NCI-H460 (cell line): ENCODE measurements at regions not wholly inside any gene's neighbourhood (a gene's known extent, or its start where the extent isn't known, plus 50 kb on each side); places are given as distances from the start of the nearest gene placed in this dataset.
"Not testable (repeated sequence)": the region's sequence is repeated elsewhere in the genome, so short reads cannot be mapped to it uniquely, and the experiment has no call there.

Source experiments
- DNase-seq: peaks from one replicate; pipeline ENCODE4 v3.0.0-alpha.2; 2016; ENCODE audit warnings: low read depth; ENCODE audit errors: extremely low read depth

DNA sequence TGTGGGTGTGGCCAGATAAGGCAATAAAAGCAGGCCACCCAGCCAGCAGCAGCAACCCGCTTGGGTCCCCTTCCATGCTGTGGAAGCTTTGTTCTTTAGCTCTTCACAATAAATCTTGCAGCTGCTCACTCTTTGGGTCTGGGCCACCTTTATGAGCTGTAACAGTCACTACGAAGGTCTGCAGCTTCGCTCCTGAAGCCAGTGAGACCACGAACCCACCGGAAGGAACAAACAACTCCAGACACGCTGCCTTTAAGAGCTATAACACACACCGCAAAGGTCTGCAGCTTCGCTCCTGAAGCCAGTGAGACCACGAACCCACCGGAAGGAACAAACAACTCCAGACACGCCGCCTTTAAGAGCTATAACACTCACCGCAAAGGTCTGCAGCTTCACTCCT is 172.1 kb upstream of the AGTR1 start:
- not testable (repeated sequence) for DNase-seq

DNA sequence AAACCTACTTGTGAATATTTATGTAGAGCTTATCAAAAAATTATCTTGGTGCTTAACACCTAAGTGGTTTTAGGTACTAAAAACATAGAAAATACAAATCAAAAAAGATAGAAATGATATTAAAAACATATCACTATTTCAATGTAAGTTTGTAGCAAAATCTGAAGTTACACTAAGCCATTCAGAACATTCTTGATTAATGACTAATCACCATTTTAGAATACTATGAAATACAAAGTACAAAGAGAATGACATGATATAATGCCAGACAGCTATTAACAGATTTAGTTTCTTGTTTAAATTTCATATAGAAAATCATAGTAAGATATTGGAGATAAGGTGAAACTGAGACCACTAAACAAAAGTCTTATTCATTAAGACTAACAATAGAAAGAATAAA is 169.7 kb upstream of the AGTR1 start:
- DNase-seq: no peak

DNA sequence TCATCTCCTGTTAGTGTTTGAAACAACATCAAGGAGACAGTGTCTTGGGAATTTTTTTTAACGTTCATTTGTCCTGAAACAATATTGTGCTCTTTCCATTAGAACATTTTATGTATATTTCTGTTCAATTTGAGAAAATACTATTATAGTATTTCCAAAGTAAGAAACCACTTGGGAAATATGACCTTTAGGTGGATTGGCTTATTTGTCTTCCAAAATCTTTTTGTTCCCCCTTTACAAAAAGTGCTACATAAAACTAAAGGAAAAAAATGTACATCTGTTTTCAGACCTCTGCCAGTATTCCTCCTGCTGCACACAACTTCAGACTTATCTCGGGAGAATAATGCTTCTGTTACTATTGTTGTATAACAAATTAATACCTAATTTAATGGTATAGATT is 165.9 kb upstream of the AGTR1 start:
- DNase-seq: no peak

DNA sequence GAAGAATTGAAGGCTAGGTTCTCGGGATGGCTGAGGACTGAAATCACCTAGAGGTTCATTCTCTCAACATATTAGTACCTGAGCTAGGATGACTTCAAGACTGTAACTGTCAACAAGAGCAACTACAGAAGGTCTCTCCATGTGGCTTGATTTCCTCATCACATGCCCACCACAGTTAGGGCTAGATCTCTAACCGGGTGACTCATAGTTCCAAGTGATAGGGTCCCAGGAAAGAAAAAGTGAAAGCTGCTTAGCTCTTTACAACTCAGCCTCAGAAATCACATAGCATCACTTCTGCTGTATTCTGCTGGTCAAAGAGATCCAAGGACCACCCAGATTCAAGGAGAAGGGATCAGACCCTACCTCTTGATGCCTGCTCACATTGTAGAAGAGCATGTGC is 165.4 kb upstream of the AGTR1 start:
- DNase-seq: no peak

DNA sequence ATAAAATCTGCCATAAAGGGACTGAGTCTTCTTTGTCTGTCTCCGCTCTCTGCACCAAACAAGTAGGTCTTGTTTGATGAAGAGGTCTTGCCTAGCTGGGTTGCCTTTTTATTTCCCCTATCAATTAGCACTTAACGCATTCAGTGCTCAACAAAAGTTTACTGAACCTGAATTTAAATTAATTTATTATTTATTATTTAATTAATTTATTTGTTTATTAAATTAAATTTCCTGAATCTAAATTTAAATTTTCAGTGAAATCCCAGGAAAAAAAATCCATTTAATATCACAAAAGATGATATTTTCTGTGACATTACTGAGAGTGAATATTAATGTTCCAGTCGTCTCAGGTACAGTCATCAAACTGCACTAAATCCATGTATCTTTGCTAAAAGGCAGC is 164.9 kb upstream of the AGTR1 start:
- DNase-seq: no peak

DNA sequence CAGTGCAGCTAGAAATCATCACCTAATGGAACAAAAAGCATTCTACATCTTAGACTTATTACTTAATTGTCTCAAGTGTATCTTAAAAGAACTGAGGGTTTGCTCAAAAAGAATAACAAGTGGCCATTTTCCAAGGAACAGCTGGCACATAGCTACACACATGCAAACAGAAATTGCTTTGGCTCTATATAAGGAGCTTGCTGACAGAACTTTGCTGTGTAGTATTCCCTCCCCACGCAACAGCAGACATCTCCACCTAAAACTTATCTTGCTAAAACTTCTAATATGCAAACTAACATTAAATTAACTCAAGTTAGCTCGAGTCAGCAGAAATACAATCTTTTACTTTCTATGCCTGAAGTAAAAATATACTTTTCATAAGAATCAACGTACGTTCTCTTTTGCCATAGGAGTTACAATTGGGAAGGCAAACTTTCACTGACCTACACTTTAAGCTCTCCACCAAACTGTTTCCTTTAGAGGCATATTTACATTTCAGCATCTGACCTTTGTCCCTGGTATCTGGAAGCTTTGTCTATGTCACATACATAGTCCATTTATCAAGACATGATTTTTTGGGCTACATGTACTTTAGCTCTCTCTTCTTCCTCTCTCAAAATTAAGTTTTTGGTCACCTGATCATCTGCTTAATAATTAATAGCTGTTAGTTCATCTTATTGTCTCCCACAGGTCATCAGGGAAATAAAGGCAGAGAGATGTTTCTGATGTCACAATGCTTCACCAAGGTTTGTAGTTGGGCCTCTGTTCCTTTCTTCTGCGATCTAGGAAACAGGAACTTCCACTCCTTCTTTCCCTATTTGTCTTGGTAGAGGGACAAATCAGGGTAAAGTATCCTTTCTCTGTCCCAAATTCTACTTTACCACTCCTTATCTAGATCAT is 163.4 kb upstream of the AGTR1 start:
- DNase-seq: no peak

DNA sequence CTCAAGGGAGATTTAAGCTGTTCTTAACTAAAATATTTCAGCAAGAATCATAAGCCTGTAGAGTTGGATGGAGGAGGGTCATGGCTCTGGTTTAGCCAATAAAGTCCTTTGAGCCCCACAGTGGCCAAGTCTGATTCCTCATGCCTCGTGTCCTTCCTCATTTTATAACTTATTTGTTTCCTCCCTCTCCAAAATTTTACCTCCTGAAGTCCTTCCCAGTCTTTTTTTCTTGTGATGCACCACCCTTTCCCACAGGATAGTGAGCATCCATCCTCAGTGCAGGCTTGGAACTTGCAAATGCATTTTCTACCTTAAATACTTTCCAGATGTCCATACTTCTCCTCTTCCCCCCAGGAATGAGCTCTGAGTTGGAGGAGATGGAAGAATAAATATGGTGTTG is 162.7 kb upstream of the AGTR1 start:
- DNase-seq: no peak

DNA sequence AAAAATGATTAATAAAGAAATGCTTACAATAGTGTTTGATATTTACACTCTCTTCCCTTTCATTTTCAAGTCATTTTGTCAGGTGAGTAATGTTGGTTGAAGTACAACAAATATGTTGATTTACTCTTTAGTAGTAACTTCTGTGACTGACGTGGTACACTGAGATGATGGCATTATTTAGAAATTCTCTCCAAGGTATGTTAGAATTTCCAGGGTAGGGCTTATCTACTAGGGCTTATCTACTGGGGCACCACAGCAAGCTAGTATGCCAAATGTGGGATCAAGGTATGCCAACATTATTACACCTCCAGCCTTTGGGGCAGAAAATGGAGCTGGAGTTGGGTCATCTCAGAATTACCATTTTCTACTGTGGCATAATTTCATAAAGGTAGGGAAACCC is 157.4 kb upstream of the AGTR1 start:
- no peak for DNase-seq

DNA sequence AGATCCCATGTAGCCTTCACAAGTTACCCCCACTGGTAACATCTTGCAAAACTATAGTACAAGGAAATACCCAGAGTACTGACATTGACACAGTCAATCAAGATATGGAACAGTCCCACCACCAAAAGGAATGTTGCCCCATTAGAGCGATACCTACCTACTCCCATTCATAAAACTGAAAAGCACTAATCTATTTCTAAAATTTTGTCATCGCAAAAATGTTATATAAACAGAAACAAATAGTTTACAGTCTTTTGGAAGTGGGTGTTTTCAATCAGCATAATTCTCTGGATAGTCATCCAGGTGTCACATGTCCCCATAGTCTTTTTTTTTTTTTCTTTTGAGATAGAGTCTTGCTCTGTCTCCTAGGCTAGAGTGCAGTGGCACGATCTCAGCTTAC is 156.9 kb upstream of the AGTR1 start:
- no peak for DNase-seq

DNA sequence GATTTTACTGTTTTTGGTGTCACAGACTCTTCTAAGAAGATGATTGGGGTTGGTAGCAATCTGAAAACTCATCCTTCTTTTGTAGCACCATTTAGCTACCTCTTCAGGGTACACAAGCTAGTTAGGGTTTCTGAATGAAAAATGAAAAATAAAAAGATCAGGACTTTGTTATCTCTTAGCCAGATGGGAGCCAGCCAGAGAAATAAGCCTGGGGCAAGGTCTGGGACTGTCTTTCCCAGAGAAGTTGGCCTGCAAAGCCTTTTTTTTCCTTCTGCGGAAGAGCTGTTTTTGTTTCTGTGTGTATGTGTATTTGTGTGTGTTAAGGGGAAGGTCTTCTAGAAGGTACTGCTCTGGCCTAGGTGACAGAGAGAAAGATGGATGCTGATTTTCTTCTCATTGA is 150.7 kb upstream of the AGTR1 start:
- no peak for DNase-seq

DNA sequence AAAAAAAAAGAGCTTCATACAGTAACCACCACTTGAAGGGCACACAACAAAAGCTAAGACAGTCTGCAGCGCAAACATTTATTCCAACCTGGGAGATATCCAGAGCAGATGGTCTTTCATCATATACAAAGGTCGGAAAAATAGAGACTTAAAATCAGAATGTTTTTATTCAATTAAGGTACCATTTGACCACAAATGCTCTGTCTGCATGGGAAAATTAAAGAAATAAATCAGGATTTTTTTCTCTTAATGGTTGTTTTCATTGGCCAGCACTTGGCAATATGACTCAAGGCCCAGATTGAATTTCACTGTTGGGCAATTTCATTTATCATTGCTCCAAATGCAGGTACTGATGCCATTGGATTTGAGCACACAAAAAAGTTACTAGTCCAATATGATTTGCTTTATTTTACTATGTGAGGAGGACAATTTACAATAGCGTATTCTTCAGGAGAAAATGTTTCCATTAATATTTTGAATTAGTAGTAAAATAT is 145.9 kb upstream of the AGTR1 start:
- DNase-seq: no peak

DNA sequence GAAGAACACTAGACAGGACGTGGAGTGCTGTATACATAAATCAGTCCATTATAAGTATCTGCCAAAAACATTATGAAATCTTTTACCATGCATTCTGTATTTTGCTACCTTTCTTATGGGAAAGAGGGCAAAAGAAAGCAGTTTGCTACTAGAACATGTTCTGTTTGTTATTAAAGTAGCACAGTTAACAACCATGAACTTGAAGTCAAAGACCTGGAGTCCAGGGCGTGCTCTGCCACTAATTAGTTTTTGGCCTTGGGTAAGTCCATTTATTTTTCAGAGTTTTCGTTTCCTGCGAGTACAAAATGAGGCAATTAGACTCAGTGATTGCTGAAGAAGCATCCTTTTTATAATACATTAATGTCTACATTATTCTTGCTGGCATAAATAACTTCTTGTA is 143.3 kb upstream of the AGTR1 start:
- no peak for DNase-seq

DNA sequence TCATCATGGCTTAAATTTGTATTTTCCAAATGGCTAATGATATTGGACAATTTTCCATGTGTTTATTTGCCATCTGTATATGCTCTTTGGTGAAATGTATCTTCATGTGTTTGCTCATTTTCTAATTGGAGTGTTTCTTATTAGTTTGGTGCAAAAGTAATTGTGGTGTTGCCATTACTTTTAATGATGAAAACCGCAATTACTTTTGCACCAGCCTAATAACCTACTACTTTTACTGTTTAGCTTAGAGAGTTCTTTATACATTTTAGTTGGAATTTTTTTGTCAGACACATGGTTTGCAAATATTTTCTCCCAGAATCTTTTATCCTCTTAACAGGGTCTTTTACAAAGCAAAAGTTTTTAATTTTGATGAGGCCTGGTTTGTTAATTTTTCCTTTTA is 141.0 kb upstream of the AGTR1 start:
- DNase-seq: no peak

DNA sequence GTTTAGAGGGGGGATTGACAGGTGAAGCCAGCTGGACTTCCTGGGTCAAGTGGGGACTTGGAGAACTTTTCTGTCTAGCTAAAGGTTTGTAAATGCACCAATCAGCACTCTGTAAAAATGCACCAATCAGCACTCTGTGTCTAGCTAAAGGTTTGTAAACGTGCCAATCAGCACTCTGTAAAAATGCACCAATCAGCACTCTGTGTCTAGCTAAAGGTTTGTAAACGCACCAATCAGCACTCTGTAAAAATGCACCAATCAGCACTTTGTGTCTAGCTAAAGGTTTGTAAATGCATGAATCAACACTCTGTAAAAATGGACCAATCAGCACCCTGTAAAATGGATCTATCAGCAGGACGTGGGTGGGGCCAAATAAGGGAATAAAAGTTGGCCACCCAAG is 120.1 kb upstream of the AGTR1 start:
- not testable (repeated sequence) for DNase-seq

DNA sequence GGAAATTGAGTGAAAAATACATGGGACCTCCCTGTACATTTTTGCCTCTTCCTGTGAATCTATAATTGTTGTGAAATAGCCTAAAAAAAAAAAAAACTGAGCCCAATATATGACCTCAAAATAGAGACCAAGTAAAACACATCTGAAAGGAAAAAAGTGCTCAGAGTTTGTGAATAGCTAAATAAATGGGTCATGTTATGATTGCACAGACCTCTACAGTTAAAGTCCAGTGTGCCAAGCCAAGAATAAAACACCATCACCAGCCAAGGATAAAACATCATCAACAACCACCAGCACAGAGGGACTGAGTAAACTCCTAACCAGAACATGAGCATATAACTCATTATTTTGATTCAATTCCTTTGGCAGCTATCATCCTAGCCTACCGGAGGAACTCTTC is 115.6 kb upstream of the AGTR1 start:
- DNase-seq: no peak

DNA sequence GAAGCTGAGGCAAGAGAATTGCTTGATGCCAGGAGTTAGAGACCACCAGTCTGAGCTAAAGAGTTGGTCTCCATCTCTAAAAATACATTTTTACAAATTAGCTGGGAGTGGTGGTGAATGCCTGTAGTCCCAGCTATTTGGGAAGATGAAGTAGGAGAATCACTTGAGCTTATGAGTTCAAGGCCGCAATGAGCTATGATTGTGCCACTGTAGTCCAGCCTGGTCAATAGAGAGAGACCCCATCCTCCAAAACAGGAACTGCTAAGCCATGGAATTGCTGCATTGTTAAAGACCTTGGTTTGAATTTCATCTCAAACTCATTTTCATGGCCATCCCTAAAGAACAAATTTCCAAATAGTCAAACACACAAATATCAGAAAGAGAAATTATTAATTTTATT is 113.9 kb upstream of the AGTR1 start:
- no peak for DNase-seq

DNA sequence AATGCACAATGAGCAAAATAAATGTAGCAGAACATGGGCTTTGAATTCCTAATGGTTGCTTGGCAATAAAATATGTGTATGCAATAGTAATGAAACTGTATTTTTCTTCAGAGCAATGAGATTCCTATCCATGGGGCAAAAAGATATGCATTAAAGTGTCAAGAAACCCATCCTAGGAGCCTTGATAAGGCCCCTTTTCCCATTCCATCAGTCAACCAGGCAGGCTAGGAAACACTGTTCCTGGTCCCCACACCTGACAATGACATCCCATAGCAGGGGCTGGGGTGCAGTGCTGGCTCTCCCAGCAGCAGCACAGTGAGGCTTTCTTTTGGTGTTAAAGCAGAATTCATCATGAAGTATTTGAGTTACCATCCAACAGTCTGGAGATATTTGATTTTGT is 113.3 kb upstream of the AGTR1 start:
- DNase-seq: no peak

DNA sequence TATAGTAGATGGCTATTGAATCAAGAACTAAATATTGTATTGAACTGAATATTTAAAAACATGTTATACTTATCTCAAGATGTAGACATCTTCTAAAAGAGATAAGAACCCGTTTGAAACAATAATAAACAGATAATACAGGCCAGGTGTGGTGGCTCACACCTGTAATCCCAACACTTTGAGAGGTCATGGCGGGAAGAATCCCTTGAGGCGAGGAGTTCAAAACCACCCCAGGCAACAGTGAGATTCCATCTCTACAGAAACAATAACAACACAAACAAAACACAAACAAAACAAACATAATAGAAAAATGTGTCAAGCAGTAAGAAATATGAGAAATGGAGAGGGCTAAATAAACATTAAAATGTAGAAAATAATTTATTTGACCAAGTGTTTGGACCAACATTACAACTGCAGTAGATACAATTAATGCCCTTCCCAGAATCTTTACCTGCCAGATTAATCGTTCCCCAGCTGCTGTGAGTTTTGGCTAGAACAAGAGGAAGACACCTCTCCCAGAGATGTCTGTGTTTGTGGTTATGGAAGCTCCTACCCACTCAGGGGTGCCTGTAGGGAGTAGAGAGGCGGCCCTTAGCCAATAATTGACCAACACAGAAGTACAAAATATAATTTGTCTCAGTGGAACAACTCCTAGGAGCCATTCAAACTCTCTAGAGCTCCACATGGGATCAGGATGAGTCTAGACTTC is 111.9 kb upstream of the AGTR1 start:
- DNase-seq: no peak

DNA sequence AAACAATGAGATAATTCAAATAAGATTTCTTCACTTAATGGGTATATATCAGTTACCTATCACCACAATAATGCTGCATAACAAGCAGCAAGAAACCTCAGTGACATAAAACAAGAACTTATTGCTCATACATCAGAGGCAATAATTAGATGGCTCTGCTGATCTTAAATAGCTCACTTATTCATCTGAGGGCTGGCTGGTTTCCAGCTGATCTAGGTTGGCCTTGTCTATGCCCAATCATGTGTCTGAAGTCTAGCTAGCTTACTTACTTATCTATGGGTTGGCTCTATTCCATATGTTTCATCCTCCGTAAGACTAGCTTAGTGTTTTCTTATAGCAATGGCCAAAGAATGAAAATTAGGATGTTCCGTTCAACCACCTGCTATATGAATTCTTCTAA is 109.4 kb upstream of the AGTR1 start:
- DNase-seq: no peak

DNA sequence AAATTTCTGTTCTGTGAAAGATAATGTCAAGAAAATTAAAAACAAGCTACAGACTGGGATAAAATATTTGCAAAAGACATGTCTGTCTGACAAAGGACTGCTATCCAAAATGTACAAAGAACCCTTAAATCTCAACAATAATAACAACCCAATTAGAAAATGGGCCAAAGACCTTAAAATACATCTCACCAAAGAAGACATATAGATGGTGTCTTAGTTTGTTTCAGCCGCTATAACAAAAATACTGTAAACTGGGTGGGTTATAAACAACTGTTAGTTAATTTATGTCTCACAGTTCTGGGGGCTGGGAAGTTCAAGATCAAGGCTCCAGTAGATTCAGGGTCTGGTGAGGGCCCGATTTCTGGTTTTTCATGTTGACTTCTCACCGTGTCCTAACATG is 106.2 kb upstream of the AGTR1 start:
- DNase-seq: no peak

DNA sequence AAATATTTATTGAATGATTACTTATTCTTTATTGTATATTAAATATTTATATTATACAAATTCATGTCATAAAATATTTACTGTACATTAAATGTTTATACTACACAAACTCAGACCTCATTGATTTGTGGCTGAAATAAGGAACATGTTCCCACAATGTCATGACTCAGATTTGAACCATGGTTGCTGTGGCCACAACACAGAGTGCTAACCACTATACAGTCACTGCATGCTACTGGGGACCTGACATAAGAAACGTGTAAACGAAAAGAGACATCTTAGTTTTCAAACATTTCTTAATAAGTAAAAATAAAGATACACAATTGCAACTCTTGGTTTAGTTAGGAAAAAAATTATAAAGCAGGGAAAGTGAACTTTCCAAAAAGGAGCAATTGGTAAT is 99.1 kb upstream of the AGTR1 start:
- DNase-seq: no peak

DNA sequence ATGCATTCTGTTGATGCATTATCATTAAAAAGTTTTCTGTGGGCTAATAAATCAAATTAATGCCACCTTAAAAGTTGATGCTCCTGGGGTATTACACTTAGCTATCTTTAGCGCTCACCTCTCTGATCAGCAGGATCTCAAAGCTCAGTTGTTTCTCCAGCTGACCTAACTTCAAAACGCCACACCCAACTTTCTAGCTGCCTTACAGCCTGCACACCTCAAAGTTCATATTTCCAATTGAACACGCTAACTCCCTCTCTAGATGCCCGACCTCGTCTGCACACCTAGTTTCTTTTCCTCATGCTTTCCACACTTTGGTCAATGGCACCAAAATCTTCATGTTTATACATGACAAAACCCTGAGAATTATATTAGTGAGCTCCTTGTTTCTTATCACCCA is 98.2 kb upstream of the AGTR1 start:
- no peak for DNase-seq
